Peyer's patch (tissue), 4 donors: ENCODE measurements at regions not wholly inside any gene's neighbourhood (a gene's known extent, or its start where the extent isn't known, plus 50 kb on each side); places are given as distances from the start of the nearest gene placed in this dataset.

Experiments used
- DNase-seq, 3 donors: peaks; one replicate each; pipeline ENCODE4 v3.0.0-alpha.2; 2017 to 2019
- H3K27ac ChIP-seq, 4 donors: fragments of 200-600 bp; sonication (generic); one replicate each; pipeline ENCODE4 v1.5.1; 2016 to 2019
- H3K27me3 ChIP-seq, 2 donors: fragments of 200-600 bp; sonication (generic); one replicate each; pipeline ENCODE4 v1.5.1; 2019
- H3K36me3 ChIP-seq, 3 donors: fragments of 200-600 bp; sonication (generic); one replicate each; pipeline ENCODE4 v1.5.1; 2016 to 2019
- H3K4me1 ChIP-seq, 4 donors: fragments of 200-600 bp; sonication (generic); one replicate each; pipeline ENCODE4 v1.5.1; 2016 to 2019
- H3K4me3 ChIP-seq, 4 donors: fragments of 200-600 bp; sonication (generic); 1 replicate in 3 of 4; 2 replicates in 1 of 4; pipeline ENCODE4 v1.5.1; 2016 to 2019; ENCODE audit warnings: mild to moderate bottlenecking in 1 of 4
- H3K9me3 ChIP-seq, 4 donors: fragments of 200-600 bp; sonication (generic); one replicate each; pipeline ENCODE4 v1.5.1; 2016 to 2019; ENCODE audit warnings: mild to moderate bottlenecking in 1 of 4
- CTCF ChIP-seq, 6 experiments: fragments of 450-650 bp in 4 of 6; fragments of 200-600 bp in 2 of 6; sonication (generic) in 1 of 6; IDR thresholded peaks; one replicate each; pipeline ENCODE4 v1.5.1; 2017 to 2019; ENCODE audit warnings: antibody characterized with exemption in 6 of 6, mild to moderate bottlenecking in 3 of 6, moderate library complexity in 1 of 6
- POLR2A ChIP-seq, 2 donors: fragments of 450-650 bp; IDR thresholded peaks; one replicate each; pipeline ENCODE4 v1.5.1; 2017; ENCODE audit warnings: antibody characterized with exemption in 2 of 2, mild to moderate bottlenecking in 2 of 2, moderate library complexity in 2 of 2

GRCh38 chr5:174606153-174606552, 118.2 kb upstream of the MSX2 start:
- no peaks in the 10 kb centered on the region for H3K36me3 ChIP-seq
- DNase-seq = no peak
- H3K27ac ChIP-seq = no peak overlapping the region
- no peak overlapping the region for H3K4me3 ChIP-seq
- peaks cover 0 to 9% (median 3%) of the 10 kb centered on the region in 4 donors for H3K4me1 ChIP-seq
- TF ChIP-seq CTCF (IDR thresholded peaks at IDR 0.05) (no peak), POLR2A (IDR thresholded peaks at IDR 0.05) (no peak)
- no peaks in the 10 kb centered on the region for H3K9me3 ChIP-seq
- no peaks in the 10 kb centered on the region for H3K27me3 ChIP-seq

- DNase-seq = no peak
Observed at GRCh38 chr5:174606646-174607045, 117.7 kb upstream of the MSX2 start.

GRCh38 chr5:174607205-174607604, 117.2 kb upstream of the MSX2 start:
- no peak for TF ChIP-seq CTCF (IDR thresholded peaks at IDR 0.05)
- TF ChIP-seq POLR2A (IDR thresholded peaks at IDR 0.05) = no peak
- peaks cover 0 to 13% (median 3%) of the 10 kb centered on the region in 4 donors for H3K4me1 ChIP-seq
- H3K9me3 ChIP-seq = no peaks in the 10 kb centered on the region
- H3K4me3 ChIP-seq = no peak overlapping the region
- no peaks in the 10 kb centered on the region for H3K27me3 ChIP-seq
- no peak overlapping the region for H3K27ac ChIP-seq
- H3K36me3 ChIP-seq = no peaks in the 10 kb centered on the region
- no peak for DNase-seq

More at GRCh38 chr5:174606646-174607045, 117.7 kb upstream of the MSX2 start:
- Histone ChIP-seq H3K36me3 (no peaks in the 10 kb centered on the region), H3K9me3 (no peaks in the 10 kb centered on the region), H3K27ac (no peak overlapping the region), H3K4me1 (peaks cover 0 to 13% (median 3%) of the 10 kb centered on the region in 4 donors), H3K27me3 (no peaks in the 10 kb centered on the region), H3K4me3 (no peak overlapping the region)
- TF ChIP-seq POLR2A (IDR thresholded peaks at IDR 0.05) (no peak), CTCF (IDR thresholded peaks at IDR 0.05) (no peak)

- TF ChIP-seq CTCF (IDR thresholded peaks at IDR 0.05) = no peak
- no peak for TF ChIP-seq POLR2A (IDR thresholded peaks at IDR 0.05)
- DNase-seq = no peak
- Histone ChIP-seq H3K27ac (peak overlapping the region in 1 of 4 donors; percentile 78), H3K4me3 (no peak overlapping the region), H3K4me1 (peaks cover 0 to 8% (median 3%) of the 10 kb centered on the region in 4 donors), H3K36me3 (no peaks in the 10 kb centered on the region), H3K27me3 (no peaks in the 10 kb centered on the region), H3K9me3 (no peaks in the 10 kb centered on the region)
Observed at GRCh38 chr5:174607916-174608315, 116.5 kb upstream of the MSX2 start.

- DNase-seq = peak in 2 of 3 donors; percentile 90 to 91
- Histone ChIP-seq H3K4me3 (peak overlapping the region in 1 of 4 donors; percentile 26), H3K4me1 (peaks cover 0 to 9% (median 4%) of the 10 kb centered on the region in 4 donors), H3K27ac (peak overlapping the region in 2 of 4 donors; percentile 3 to 78), H3K27me3 (no peaks in the 10 kb centered on the region), H3K36me3 (no peaks in the 10 kb centered on the region), H3K9me3 (no peaks in the 10 kb centered on the region)
- TF ChIP-seq POLR2A (IDR thresholded peaks at IDR 0.05) = no peak
- TF ChIP-seq CTCF (IDR thresholded peaks at IDR 0.05) = no peak
Observed at GRCh38 chr5:174608631-174609097, 115.7 kb upstream of the MSX2 start.

GRCh38 chr5:174609116-174609515, 115.3 kb upstream of the MSX2 start:
- DNase-seq = peak in 2 of 3 donors; percentile 55 to 62
- no peaks in the 10 kb centered on the region for H3K36me3 ChIP-seq
- peak overlapping the region in 2 of 4 donors; percentile 3 to 78 for H3K27ac ChIP-seq
- H3K9me3 ChIP-seq = no peaks in the 10 kb centered on the region
- H3K4me3 ChIP-seq = no peak overlapping the region
- H3K27me3 ChIP-seq = no peaks in the 10 kb centered on the region
- no peak for TF ChIP-seq CTCF (IDR thresholded peaks at IDR 0.05)
- no peak for TF ChIP-seq POLR2A (IDR thresholded peaks at IDR 0.05)
- H3K4me1 ChIP-seq = peaks cover 0 to 9% (median 4%) of the 10 kb centered on the region in 4 donors
